Spleen (tissue), 7 donors: ENCODE measurements at regions not wholly inside any gene's neighbourhood (a gene's known extent, or its start where the extent isn't known, plus 50 kb on each side); places are given as distances from the start of the nearest gene placed in this dataset.

ENCODE experiments used
- POLR2A ChIP-seq, 3 donors: fragments of 450-650 bp; IDR thresholded peaks; one replicate each; pipeline ENCODE4 v1.5.1; 2017; ENCODE audit warnings: antibody characterized with exemption in 3 of 3, mild to moderate bottlenecking in 1 of 3
- POLR2AphosphoS5 ChIP-seq, 3 donors: sonication (generic); formaldehyde crosslinking; IDR thresholded peaks; one replicate each; pipeline ENCODE4 v1.5.1; 2017; ENCODE audit warnings: antibody characterized with exemption in 3 of 3
- TF ChIP-seq, protein P1 (sequence below), 11 experiments: fragments of 200-600 bp in 7 of 11; fragments of 450-650 bp in 4 of 11; sonication (generic) in 4 of 11; IDR thresholded peaks in 8 of 11; conservative IDR thresholded peaks in 3 of 11; 1 replicate in 7 of 11; 2 replicates in 4 of 11; pipeline versions ENCODE4 v1.4.0 to v1.8.0; 2016 to 2021; ENCODE audit warnings: antibody characterized with exemption in 11 of 11, inconsistent platforms in 4 of 11, mild to moderate bottlenecking in 1 of 11
- donor health status: DM: no; HTN: no; CAD: no; lungs with moderate emphysema.
- donor health status: DM: no; HTN: no; CAD: no.
- donor health status: DM: no; HTN: no; CAD: no.

DNA sequence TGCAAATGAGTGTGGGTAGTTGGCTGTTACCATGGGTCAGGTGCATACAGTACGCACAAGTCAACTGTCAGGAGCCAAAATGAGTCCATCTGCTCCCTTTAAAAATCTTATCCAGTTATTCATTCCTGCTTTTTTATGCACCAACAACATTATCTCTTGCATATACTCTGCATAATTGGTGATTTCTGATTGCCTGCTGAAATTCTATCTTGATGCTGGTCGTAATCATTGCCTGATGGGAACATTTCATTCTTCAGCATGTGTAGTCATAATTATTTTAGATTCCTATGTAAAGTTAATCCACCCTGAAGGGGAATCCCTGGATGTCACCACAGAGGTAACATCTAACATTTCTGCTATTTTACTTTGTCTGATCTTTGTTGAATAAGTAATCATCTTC lies 102.2 kb upstream of the RND3 start:
- TF ChIP-seq, protein P1, sequence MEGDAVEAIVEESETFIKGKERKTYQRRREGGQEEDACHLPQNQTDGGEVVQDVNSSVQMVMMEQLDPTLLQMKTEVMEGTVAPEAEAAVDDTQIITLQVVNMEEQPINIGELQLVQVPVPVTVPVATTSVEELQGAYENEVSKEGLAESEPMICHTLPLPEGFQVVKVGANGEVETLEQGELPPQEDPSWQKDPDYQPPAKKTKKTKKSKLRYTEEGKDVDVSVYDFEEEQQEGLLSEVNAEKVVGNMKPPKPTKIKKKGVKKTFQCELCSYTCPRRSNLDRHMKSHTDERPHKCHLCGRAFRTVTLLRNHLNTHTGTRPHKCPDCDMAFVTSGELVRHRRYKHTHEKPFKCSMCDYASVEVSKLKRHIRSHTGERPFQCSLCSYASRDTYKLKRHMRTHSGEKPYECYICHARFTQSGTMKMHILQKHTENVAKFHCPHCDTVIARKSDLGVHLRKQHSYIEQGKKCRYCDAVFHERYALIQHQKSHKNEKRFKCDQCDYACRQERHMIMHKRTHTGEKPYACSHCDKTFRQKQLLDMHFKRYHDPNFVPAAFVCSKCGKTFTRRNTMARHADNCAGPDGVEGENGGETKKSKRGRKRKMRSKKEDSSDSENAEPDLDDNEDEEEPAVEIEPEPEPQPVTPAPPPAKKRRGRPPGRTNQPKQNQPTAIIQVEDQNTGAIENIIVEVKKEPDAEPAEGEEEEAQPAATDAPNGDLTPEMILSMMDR (IDR thresholded peaks at IDR 0.05 in 8 of 11, conservative IDR thresholded peaks at IDR 0.05 in 3 of 11): no peak
- TF ChIP-seq POLR2AphosphoS5 (IDR thresholded peaks at IDR 0.05) (no peak), POLR2A (IDR thresholded peaks at IDR 0.05) (no peak)
